ENCODE measurements at regions not wholly inside any gene's neighbourhood (a gene's known extent, or its start where the extent isn't known, plus 50 kb on each side); places are given as distances from the start of the nearest gene placed in this dataset.

DNA sequence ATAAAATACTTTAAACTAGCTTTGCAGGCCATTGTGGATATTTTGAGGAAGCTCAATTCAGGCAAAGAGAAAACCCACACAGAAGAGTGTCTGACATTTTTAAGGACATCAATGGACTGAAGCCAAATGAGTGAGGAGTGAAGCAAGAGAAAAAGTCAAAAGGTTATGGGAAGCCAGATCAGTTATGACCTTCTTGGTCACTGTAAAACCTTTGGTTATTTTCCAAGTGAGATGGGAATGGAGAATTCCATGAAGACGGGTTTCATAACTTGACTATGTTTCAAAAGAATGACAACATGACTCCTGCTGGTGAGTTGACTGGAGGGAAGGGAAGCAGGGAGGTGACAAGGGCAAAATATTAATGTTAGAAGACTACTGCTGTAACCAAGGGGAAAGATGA is 585.2 kb downstream of the EFNA5 start:
- CTCF ChIA-PET = no interaction called here
- POLR2A ChIA-PET = no interaction called here
- Histone ChIP-seq H3K9me3 (ENCODE audit: control insufficient read depth, insufficient read depth, low read depth, low read length) (no peaks in the 10 kb centered on the region), H3K27ac (ENCODE audit: extremely low read depth, low read depth, low read length) (no peak overlapping the region), H3K4me1 (ENCODE audit: control insufficient read depth, insufficient read depth, low read length) (no peaks in the 10 kb centered on the region), H3K4me3 (ENCODE audit: low read depth, low read length) (no peak overlapping the region), H3K36me3 (ENCODE audit: control insufficient read depth in 2 of 2, insufficient read depth in 1 of 2, low read length in 2 of 2) (no peaks in the 10 kb centered on the region)
- TF ChIP-seq, protein P1, sequence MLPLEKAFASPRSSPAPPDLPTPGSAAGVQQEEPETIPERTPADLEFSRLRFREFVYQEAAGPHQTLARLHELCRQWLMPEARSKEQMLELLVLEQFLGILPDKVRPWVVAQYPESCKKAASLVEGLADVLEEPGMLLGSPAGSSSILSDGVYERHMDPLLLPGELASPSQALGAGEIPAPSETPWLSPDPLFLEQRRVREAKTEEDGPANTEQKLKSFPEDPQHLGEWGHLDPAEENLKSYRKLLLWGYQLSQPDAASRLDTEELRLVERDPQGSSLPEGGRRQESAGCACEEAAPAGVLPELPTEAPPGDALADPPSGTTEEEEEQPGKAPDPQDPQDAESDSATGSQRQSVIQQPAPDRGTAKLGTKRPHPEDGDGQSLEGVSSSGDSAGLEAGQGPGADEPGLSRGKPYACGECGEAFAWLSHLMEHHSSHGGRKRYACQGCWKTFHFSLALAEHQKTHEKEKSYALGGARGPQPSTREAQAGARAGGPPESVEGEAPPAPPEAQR (tag by site-specific recombination; IDR thresholded peaks at IDR 0.05) = no peak

DNA sequence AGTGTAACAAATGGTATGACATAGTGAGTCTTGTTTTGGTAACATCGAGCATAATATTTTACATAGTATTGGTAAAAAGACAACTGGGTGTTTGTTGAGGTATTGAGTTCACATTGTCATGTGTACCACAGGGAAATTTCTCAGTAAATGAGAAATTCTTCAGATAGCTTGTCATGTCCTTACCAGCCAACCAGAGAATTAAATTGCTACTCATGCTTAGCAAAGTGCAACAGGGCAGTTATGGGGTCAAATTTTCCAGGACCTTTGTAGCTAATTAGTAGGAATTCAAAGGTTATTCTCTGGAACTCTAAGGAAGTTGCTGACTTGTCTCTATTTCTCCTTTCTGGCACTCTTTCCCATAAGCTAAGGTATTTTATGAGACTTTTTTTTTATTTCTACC is 595.7 kb downstream of the EFNA5 start:
- CTCF ChIA-PET = no interaction called here

DNA sequence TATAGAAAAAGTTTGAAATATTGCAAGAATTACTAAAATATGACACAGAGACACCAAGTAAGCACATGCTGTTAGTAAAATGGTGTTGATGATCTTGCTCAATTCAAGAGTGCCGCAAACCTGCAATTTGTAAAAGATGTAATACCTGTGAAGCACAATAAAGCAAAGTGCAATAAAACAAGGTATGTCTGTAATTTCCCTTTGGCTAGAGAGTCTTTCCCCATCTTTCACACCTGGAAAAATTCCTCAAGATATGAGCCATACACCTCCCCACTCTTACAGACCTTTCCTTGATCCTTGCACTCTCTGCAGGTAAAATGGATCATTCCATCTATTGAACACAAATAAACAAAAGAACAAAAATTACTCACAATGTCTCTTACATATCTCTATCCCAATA is 597.8 kb downstream of the EFNA5 start:
- Histone ChIP-seq H3K36me3 (ENCODE audit: control insufficient read depth in 2 of 2, insufficient read depth in 1 of 2, low read length in 2 of 2) (no peaks in the 10 kb centered on the region), H3K27ac (ENCODE audit: extremely low read depth, low read depth, low read length) (no peak overlapping the region), H3K9me3 (ENCODE audit: control insufficient read depth, insufficient read depth, low read depth, low read length) (no peaks in the 10 kb centered on the region), H3K4me1 (ENCODE audit: control insufficient read depth, insufficient read depth, low read length) (no peaks in the 10 kb centered on the region), H3K4me3 (ENCODE audit: low read depth, low read length) (no peak overlapping the region)
- no peak for TF ChIP-seq ZSCAN16 (tag by site-specific recombination; IDR thresholded peaks at IDR 0.05)
- POLR2A ChIA-PET = interaction anchor here (0.6 kb wide), 1 partner anchor 15 kb away, joined by 3 read pairs; no protein-coding TSS in a partner anchor
- CTCF ChIA-PET = no interaction called here

More for the DNA sequence above, 595.7 kb downstream of the EFNA5 start:
- Histone ChIP-seq H3K36me3 (ENCODE audit: control insufficient read depth in 2 of 2, insufficient read depth in 1 of 2, low read length in 2 of 2) (no peaks in the 10 kb centered on the region), H3K4me1 (ENCODE audit: control insufficient read depth, insufficient read depth, low read length) (no peaks in the 10 kb centered on the region), H3K9me3 (ENCODE audit: control insufficient read depth, insufficient read depth, low read depth, low read length) (no peaks in the 10 kb centered on the region), H3K4me3 (ENCODE audit: low read depth, low read length) (no peak overlapping the region), H3K27ac (ENCODE audit: extremely low read depth, low read depth, low read length) (no peak overlapping the region)
- POLR2A ChIA-PET = no interaction called here
- TF ChIP-seq ZNF837 (tag by site-specific recombination; IDR thresholded peaks at IDR 0.05) = no peak
- no peak for TF ChIP-seq ZNF510 (tag by site-specific recombination; IDR thresholded peaks at IDR 0.05; ENCODE audit: insufficient replicate concordance)

DNA sequence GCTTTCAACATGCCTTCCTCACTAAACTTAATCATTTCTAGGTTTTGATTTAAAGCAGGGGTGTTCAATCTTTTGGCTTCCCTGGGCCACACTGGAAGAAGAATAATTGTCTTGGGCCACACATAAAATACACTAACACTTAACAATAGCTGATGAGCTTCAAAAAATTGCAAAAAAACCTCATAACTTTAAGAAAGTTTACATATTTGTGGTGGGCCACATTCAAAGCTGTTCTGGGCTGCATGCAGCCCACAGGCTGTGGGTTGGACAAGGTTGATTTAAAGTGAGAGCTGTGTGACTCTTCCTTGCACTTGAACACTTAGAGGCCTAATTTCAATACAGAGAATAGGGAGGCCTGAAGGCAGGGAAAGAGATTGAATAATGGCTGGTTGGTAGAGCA is 598.3 kb downstream of the EFNA5 start:
- Histone ChIP-seq H3K4me3 (ENCODE audit: low read depth, low read length) (no peak overlapping the region), H3K9me3 (ENCODE audit: control insufficient read depth, insufficient read depth, low read depth, low read length) (no peaks in the 10 kb centered on the region), H3K4me1 (ENCODE audit: control insufficient read depth, insufficient read depth, low read length) (no peaks in the 10 kb centered on the region), H3K27ac (ENCODE audit: extremely low read depth, low read depth, low read length) (no peak overlapping the region), H3K36me3 (ENCODE audit: control insufficient read depth in 2 of 2, insufficient read depth in 1 of 2, low read length in 2 of 2) (no peaks in the 10 kb centered on the region)
- TF ChIP-seq, protein P2, sequence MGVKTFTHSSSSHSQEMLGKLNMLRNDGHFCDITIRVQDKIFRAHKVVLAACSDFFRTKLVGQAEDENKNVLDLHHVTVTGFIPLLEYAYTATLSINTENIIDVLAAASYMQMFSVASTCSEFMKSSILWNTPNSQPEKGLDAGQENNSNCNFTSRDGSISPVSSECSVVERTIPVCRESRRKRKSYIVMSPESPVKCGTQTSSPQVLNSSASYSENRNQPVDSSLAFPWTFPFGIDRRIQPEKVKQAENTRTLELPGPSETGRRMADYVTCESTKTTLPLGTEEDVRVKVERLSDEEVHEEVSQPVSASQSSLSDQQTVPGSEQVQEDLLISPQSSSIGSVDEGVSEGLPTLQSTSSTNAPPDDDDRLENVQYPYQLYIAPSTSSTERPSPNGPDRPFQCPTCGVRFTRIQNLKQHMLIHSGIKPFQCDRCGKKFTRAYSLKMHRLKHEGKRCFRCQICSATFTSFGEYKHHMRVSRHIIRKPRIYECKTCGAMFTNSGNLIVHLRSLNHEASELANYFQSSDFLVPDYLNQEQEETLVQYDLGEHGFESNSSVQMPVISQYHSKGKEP (tag by site-specific recombination; IDR thresholded peaks at IDR 0.05) = no peak
- TF ChIP-seq KLF7 (tag by site-specific recombination; IDR thresholded peaks at IDR 0.05; ENCODE audit: borderline replicate concordance) (no peak), REPIN1 (tag by site-specific recombination; IDR thresholded peaks at IDR 0.05; ENCODE audit: low read depth) (no peak), ZNF423 (tag by site-specific recombination; IDR thresholded peaks at IDR 0.05) (no peak), ZNF366 (tag by site-specific recombination; conservative IDR thresholded peaks at IDR 0.05) (no peak), ZNF146 (tag by site-specific recombination; IDR thresholded peaks at IDR 0.05) (no peak), ZNF514 (tag by site-specific recombination; IDR thresholded peaks at IDR 0.05) (no peak), ZNF112 (tag by site-specific recombination; IDR thresholded peaks at IDR 0.05) (no peak)
- TF ChIP-seq, protein P3, sequence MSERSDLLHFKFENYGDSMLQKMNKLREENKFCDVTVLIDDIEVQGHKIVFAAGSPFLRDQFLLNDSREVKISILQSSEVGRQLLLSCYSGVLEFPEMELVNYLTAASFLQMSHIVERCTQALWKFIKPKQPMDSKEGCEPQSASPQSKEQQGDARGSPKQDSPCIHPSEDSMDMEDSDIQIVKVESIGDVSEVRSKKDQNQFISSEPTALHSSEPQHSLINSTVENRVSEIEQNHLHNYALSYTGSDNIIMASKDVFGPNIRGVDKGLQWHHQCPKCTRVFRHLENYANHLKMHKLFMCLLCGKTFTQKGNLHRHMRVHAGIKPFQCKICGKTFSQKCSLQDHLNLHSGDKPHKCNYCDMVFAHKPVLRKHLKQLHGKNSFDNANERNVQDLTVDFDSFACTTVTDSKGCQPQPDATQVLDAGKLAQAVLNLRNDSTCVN (tag by site-specific recombination; optimal IDR thresholded peaks at IDR 0.05) = no peak
- TF ChIP-seq, protein P4, sequence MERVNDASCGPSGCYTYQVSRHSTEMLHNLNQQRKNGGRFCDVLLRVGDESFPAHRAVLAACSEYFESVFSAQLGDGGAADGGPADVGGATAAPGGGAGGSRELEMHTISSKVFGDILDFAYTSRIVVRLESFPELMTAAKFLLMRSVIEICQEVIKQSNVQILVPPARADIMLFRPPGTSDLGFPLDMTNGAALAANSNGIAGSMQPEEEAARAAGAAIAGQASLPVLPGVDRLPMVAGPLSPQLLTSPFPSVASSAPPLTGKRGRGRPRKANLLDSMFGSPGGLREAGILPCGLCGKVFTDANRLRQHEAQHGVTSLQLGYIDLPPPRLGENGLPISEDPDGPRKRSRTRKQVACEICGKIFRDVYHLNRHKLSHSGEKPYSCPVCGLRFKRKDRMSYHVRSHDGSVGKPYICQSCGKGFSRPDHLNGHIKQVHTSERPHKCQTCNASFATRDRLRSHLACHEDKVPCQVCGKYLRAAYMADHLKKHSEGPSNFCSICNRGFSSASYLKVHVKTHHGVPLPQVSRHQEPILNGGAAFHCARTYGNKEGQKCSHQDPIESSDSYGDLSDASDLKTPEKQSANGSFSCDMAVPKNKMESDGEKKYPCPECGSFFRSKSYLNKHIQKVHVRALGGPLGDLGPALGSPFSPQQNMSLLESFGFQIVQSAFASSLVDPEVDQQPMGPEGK (tag by site-specific recombination; IDR thresholded peaks at IDR 0.05) = no peak
- TF ChIP-seq, protein P5, sequence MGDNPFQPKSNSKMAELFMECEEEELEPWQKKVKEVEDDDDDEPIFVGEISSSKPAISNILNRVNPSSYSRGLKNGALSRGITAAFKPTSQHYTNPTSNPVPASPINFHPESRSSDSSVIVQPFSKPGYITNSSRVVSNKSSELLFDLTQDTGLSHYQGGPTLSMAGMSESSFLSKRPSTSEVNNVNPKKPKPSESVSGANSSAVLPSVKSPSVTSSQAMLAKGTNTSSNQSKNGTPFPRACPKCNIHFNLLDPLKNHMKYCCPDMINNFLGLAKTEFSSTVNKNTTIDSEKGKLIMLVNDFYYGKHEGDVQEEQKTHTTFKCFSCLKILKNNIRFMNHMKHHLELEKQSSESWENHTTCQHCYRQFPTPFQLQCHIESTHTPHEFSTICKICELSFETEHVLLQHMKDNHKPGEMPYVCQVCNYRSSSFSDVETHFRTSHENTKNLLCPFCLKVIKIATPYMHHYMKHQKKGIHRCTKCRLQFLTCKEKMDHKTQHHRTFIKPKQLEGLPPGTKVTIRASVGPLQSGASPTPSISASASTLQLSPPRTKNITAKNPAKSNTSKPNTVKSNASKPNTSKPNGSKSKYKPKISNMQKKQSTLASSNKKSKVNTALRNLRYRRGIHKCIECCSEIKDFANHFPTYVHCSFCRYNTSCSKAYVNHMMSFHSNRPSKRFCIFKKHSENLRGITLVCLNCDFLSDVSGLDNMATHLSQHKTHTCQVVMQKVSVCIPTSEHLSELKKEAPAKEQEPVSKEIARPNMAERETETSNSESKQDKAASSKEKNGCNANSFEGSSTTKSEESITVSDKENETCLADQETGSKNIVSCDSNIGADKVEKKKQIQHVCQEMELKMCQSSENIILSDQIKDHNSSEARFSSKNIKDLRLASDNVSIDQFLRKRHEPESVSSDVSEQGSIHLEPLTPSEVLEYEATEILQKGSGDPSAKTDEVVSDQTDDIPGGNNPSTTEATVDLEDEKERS (tag by site-specific recombination; IDR thresholded peaks at IDR 0.05) = no peak
- ChIA-PET CTCF (no interaction called here), POLR2A (interaction anchor here (0.6 kb wide), 1 partner anchor 15 kb away, joined by 3 read pairs; no protein-coding TSS in a partner anchor)

Data from HEK293 (cell line).